ENCODE measurements at regions not wholly inside any gene's neighbourhood (a gene's known extent, or its start where the extent isn't known, plus 50 kb on each side); places are given as distances from the start of the nearest gene placed in this dataset.

GRCh38 chr9:90180381-90180780 lies 462.2 kb downstream of the DIRAS2 start (continued):
- TF ChIP-seq ELF1 (IDR thresholded peaks at IDR 0.05; ENCODE audit: borderline replicate concordance, low read depth) (no peak), SRF (IDR thresholded peaks at IDR 0.05; ENCODE audit: low read depth) (no peak), YY1 (IDR thresholded peaks at IDR 0.05; ENCODE audit: extremely low read depth, insufficient replicate concordance, low read depth, low read length) (no peak), CBX3 (IDR thresholded peaks at IDR 0.05; ENCODE audit: low read depth) (no peak), SIN3A (IDR thresholded peaks at IDR 0.05; ENCODE audit: low read depth) (no peak), POLR2A (IDR thresholded peaks at IDR 0.05; ENCODE audit: borderline replicate concordance, extremely low read depth, insufficient read depth, insufficient read length) (no peak), POLR2AphosphoS5 (IDR thresholded peaks at IDR 0.05; ENCODE audit: low read depth, low read length) (no peak), SP1 (IDR thresholded peaks at IDR 0.05; ENCODE audit: low read depth) (no peak), EZH2phosphoT487 (IDR thresholded peaks at IDR 0.05; ENCODE audit: borderline replicate concordance) (no peak)
- TF ChIP-seq, protein P1, sequence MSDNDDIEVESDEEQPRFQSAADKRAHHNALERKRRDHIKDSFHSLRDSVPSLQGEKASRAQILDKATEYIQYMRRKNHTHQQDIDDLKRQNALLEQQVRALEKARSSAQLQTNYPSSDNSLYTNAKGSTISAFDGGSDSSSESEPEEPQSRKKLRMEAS (IDR thresholded peaks at IDR 0.05): no peak

DNA sequence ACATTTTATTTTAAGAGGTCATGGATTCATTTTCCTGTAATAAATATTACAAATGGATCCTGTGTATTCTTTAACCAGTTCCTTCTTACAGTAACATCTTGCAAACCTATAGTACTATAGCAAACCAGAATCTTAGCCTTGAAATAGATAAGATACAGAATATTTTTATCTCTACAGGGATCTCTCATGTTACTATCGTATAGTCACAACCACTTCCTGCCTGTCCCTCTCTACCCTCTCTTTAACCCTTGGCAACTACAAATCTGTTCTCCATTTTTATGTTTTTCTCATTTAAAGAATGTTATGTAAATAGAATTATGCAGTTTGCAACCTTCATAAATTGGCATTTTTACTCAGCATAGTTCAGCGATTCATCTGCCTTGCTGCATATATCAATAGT lies 454.0 kb downstream of the DIRAS2 start:
- Histone ChIP-seq H3K4me2 (ENCODE audit: low read length) (no peak overlapping the region), H3K27ac (ENCODE audit: low read depth, low read length) (no peak overlapping the region), H3K9me2 (ENCODE audit: insufficient read depth) (no peaks in the 10 kb centered on the region), H3K79me2 (ENCODE audit: insufficient read depth, low read length) (no peaks in the 10 kb centered on the region), H3K9ac (ENCODE audit: low read length) (no peak overlapping the region), H3K27me3 (ENCODE audit: insufficient read depth, low read length) (peaks cover 10% of the 10 kb centered on the region), H3K36me3 (ENCODE audit: control insufficient read depth in 1 of 2, insufficient read depth in 2 of 2, low read length in 2 of 2) (no peaks in the 10 kb centered on the region), H3K4me1 (ENCODE audit: control insufficient read depth in 1 of 2, insufficient read depth in 2 of 2, low read length in 2 of 2) (no peaks in the 10 kb centered on the region), H3K9me3 (ENCODE audit: control insufficient read depth in 1 of 2, insufficient read depth in 1 of 2, low read depth in 1 of 2, low read length in 2 of 2) (no peaks in the 10 kb centered on the region), H3K4me3 (replicated peaks in 1 of 2; ENCODE audit: low read depth in 1 of 2, low read length in 2 of 2) (no peak overlapping the region), H4K20me1 (ENCODE audit: insufficient read depth) (no peaks in the 10 kb centered on the region; the same call in 1 of the 2 replicates), H2AFZ (ENCODE audit: low read depth, low read length, poor library complexity, severe bottlenecking) (no peak overlapping the region)
- ChIA-PET RAD21 (ENCODE audit: low non-redundant PET in 1 of 2, low total read pairs in 2 of 2, uncharacterized antibody in 2 of 2, unreplicated experiment in 2 of 2) (no interaction called here), POLR2A (no interaction called here), CTCF (no interaction called here)
- no TSS peak for BruUV-seq (replicated peaks)
- intact Hi-C loops (cut with micrococcal nuclease): no loop called here
- TF ChIP-seq ZNF274 (IDR thresholded peaks at IDR 0.05; ENCODE audit: low read depth, low read length): no peak
- TF ChIP-seq FOSL1 (IDR thresholded peaks at IDR 0.05; ENCODE audit: low read depth): no peak
- TF ChIP-seq ELF1 (IDR thresholded peaks at IDR 0.05; ENCODE audit: borderline replicate concordance, low read depth): no peak
- no peak for TF ChIP-seq RAD21 (IDR thresholded peaks at IDR 0.05; ENCODE audit: low read depth)
- TF ChIP-seq CEBPB (IDR thresholded peaks at IDR 0.05; ENCODE audit: low read depth): no peak
- no peak for TF ChIP-seq SRF (IDR thresholded peaks at IDR 0.05; ENCODE audit: low read depth)
- no peak for TF ChIP-seq TCF7L2 (IDR thresholded peaks at IDR 0.05; ENCODE audit: borderline replicate concordance, extremely low read depth, insufficient read depth, insufficient read length)
- TF ChIP-seq SP1 (IDR thresholded peaks at IDR 0.05; ENCODE audit: low read depth): no peak
- no peak for TF ChIP-seq EZH2 (IDR thresholded peaks at IDR 0.05)
- TF ChIP-seq CBX3 (IDR thresholded peaks at IDR 0.05; ENCODE audit: low read depth): no peak
- TF ChIP-seq, protein P2, sequence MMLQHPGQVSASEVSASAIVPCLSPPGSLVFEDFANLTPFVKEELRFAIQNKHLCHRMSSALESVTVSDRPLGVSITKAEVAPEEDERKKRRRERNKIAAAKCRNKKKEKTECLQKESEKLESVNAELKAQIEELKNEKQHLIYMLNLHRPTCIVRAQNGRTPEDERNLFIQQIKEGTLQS (IDR thresholded peaks at IDR 0.05): no peak
- TF ChIP-seq POLR2A (IDR thresholded peaks at IDR 0.05; ENCODE audit: borderline replicate concordance, extremely low read depth, insufficient read depth, insufficient read length): no peak
- no peak for TF ChIP-seq EZH2phosphoT487 (IDR thresholded peaks at IDR 0.05; ENCODE audit: borderline replicate concordance)
- TF ChIP-seq EGR1 (IDR thresholded peaks at IDR 0.05; ENCODE audit: low read depth): no peak
- no peak for TF ChIP-seq SIN3A (IDR thresholded peaks at IDR 0.05; ENCODE audit: low read depth)
- TF ChIP-seq, protein P3, sequence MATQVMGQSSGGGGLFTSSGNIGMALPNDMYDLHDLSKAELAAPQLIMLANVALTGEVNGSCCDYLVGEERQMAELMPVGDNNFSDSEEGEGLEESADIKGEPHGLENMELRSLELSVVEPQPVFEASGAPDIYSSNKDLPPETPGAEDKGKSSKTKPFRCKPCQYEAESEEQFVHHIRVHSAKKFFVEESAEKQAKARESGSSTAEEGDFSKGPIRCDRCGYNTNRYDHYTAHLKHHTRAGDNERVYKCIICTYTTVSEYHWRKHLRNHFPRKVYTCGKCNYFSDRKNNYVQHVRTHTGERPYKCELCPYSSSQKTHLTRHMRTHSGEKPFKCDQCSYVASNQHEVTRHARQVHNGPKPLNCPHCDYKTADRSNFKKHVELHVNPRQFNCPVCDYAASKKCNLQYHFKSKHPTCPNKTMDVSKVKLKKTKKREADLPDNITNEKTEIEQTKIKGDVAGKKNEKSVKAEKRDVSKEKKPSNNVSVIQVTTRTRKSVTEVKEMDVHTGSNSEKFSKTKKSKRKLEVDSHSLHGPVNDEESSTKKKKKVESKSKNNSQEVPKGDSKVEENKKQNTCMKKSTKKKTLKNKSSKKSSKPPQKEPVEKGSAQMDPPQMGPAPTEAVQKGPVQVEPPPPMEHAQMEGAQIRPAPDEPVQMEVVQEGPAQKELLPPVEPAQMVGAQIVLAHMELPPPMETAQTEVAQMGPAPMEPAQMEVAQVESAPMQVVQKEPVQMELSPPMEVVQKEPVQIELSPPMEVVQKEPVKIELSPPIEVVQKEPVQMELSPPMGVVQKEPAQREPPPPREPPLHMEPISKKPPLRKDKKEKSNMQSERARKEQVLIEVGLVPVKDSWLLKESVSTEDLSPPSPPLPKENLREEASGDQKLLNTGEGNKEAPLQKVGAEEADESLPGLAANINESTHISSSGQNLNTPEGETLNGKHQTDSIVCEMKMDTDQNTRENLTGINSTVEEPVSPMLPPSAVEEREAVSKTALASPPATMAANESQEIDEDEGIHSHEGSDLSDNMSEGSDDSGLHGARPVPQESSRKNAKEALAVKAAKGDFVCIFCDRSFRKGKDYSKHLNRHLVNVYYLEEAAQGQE (IDR thresholded peaks at IDR 0.05; ENCODE audit: low read depth): no peak
- TF ChIP-seq, protein P1 (IDR thresholded peaks at IDR 0.05): no peak
- no peak for TF ChIP-seq JUND (IDR thresholded peaks at IDR 0.05)
- no peak for TF ChIP-seq YY1 (IDR thresholded peaks at IDR 0.05; ENCODE audit: extremely low read depth, insufficient replicate concordance, low read depth, low read length)
- DNase-seq (ENCODE audit: low read depth, low spot score) (no peak), ATAC-seq (no peak)
